Osteoblast (primary cell): ENCODE measurements at regions not wholly inside any gene's neighbourhood (a gene's known extent, or its start where the extent isn't known, plus 50 kb on each side); places are given as distances from the start of the nearest gene placed in this dataset.

Experiments
- DNase-seq: peaks from one replicate; pipeline ENCODE4 v3.0.0; 2011; ENCODE audit warnings: low spot score, mixed read lengths; ENCODE audit not compliant: insufficient read length; ENCODE audit errors: missing footprints
- H2AFZ ChIP-seq: 2 replicates; pipeline ENCODE4 v1.6.0; 2011; ENCODE audit warnings: mild to moderate bottlenecking, low read length
- H3K27ac ChIP-seq: 2 replicates; pipeline ENCODE4 v1.5.1; 2011; ENCODE audit warnings: mild to moderate bottlenecking, low read depth, low read length, moderate library complexity
- H3K27me3 ChIP-seq: 2 replicates; pipeline ENCODE4 v1.6.0; 2012; ENCODE audit warnings: mild to moderate bottlenecking, control low read depth, inconsistent platforms, low read length, moderate library complexity; ENCODE audit not compliant: insufficient read depth
- H3K36me3 ChIP-seq: 2 replicates; pipeline ENCODE4 v1.5.1; 2011; ENCODE audit warnings: mild to moderate bottlenecking, low read length, control low read depth, moderate library complexity; ENCODE audit not compliant: insufficient read depth
- H3K4me1 ChIP-seq: 2 replicates; pipeline ENCODE4 v1.5.1; 2011; ENCODE audit warnings: mild to moderate bottlenecking, low read length, control low read depth, moderate library complexity; ENCODE audit not compliant: insufficient read depth
- H3K4me2 ChIP-seq: 2 replicates; pipeline ENCODE4 v1.6.0; 2011; ENCODE audit warnings: mild to moderate bottlenecking, low read length; ENCODE audit not compliant: insufficient read depth
- H3K4me3 ChIP-seq: fragments of 200-600 bp; sonication (generic); 3 replicates; pipeline ENCODE4 v1.5.1; 2012; ENCODE audit warnings: mild to moderate bottlenecking, low read length, inconsistent platforms; ENCODE audit not compliant: insufficient read depth
- H3K79me2 ChIP-seq: 2 replicates; pipeline ENCODE4 v1.6.0; 2012; ENCODE audit warnings: mild to moderate bottlenecking, low read length, control low read depth, inconsistent platforms; ENCODE audit not compliant: insufficient read depth
- H3K9me3 ChIP-seq: 2 replicates; pipeline ENCODE4 v1.5.1; 2011; ENCODE audit warnings: low read depth, low read length, control low read depth
- H4K20me1 ChIP-seq: 2 replicates; pipeline ENCODE4 v1.6.0; 2012; ENCODE audit warnings: mild to moderate bottlenecking, low read length, control low read depth; ENCODE audit not compliant: insufficient read depth
- CTCF ChIP-seq: IDR thresholded peaks from 2 replicates; pipeline ENCODE4 v1.5.1; 2011; ENCODE audit warnings: mild to moderate bottlenecking, low read depth, low read length, moderate library complexity; ENCODE audit errors: extremely low read depth

GRCh38 chr1:221315330-221315729, 426.6 kb downstream of the DUSP10 start:
- Histone ChIP-seq H4K20me1 (no peaks in the 10 kb centered on the region), H3K4me3 (no peak overlapping the region), H3K27me3 (no peaks in the 10 kb centered on the region), H3K9me3 (no peaks in the 10 kb centered on the region), H3K4me2 (peak overlapping the region; percentile 63), H3K27ac (peak overlapping the region; percentile 54), H3K4me1 (peaks cover 29% of the 10 kb centered on the region), H3K36me3 (no peaks in the 10 kb centered on the region), H3K79me2 (no peaks in the 10 kb centered on the region), H2AFZ (no peak overlapping the region)
- peak; percentile 77 for DNase-seq
- no peak for TF ChIP-seq CTCF

- Histone ChIP-seq H3K27me3 (no peaks in the 10 kb centered on the region), H2AFZ (no peak overlapping the region), H4K20me1 (no peaks in the 10 kb centered on the region), H3K9me3 (no peaks in the 10 kb centered on the region), H3K27ac (peak overlapping the region; percentile 40), H3K36me3 (no peaks in the 10 kb centered on the region), H3K4me3 (no peak overlapping the region), H3K4me2 (no peak overlapping the region), H3K79me2 (no peaks in the 10 kb centered on the region), H3K4me1 (peaks cover 29% of the 10 kb centered on the region)
- no peak for TF ChIP-seq CTCF
- DNase-seq, result peak; percentile 65
These were observed 425.3 kb downstream of the DUSP10 start for GRCh38 chr1:221316491-221317056.

- Histone ChIP-seq H3K79me2 (no peaks in the 10 kb centered on the region), H2AFZ (no peak overlapping the region), H4K20me1 (no peaks in the 10 kb centered on the region), H3K4me3 (no peak overlapping the region), H3K36me3 (no peaks in the 10 kb centered on the region), H3K4me1 (peaks cover 29% of the 10 kb centered on the region), H3K9me3 (no peaks in the 10 kb centered on the region), H3K4me2 (no peak overlapping the region), H3K27me3 (no peaks in the 10 kb centered on the region), H3K27ac (no peak overlapping the region)
- TF ChIP-seq CTCF, result no peak
- no peak for DNase-seq
These were observed 424.4 kb downstream of the DUSP10 start for GRCh38 chr1:221317537-221317936.

GRCh38 chr1:221327954-221328353, 413.9 kb downstream of the DUSP10 start:
- TF ChIP-seq CTCF, result no peak
- H3K27me3 ChIP-seq, result no peaks in the 10 kb centered on the region
- H3K9me3 ChIP-seq, result no peaks in the 10 kb centered on the region
- H3K4me2 ChIP-seq, result no peak overlapping the region
- no peaks in the 10 kb centered on the region for H3K36me3 ChIP-seq
- no peak overlapping the region for H3K4me3 ChIP-seq
- H2AFZ ChIP-seq, result no peak overlapping the region
- peaks cover 3% of the 10 kb centered on the region for H3K4me1 ChIP-seq
- no peaks in the 10 kb centered on the region for H3K79me2 ChIP-seq
- H4K20me1 ChIP-seq, result no peaks in the 10 kb centered on the region
- H3K27ac ChIP-seq, result no peak overlapping the region
- DNase-seq, result no peak
